GM21528 (cell line): ENCODE measurements at regions not wholly inside any gene's neighbourhood (a gene's known extent, or its start where the extent isn't known, plus 50 kb on each side); places are given as distances from the start of the nearest gene placed in this dataset.
"Not testable (repeated sequence)": the region's sequence is repeated elsewhere in the genome, so short reads cannot be mapped to it uniquely, and the experiment has no call there.

Source experiments
- ATAC-seq: cut with Tn5 transposase; IDR thresholded peaks from one replicate; pipeline ENCODE4 v1.9.1; 2021; ENCODE audit warnings: mild to moderate bottlenecking, moderate library complexity; ENCODE audit not compliant: unreplicated experiment, low FRiP score

GRCh38 chr1:106412321-106412720 is 644.2 kb upstream of the PRMT6 start:
- not testable (repeated sequence) for ATAC-seq

DNA sequence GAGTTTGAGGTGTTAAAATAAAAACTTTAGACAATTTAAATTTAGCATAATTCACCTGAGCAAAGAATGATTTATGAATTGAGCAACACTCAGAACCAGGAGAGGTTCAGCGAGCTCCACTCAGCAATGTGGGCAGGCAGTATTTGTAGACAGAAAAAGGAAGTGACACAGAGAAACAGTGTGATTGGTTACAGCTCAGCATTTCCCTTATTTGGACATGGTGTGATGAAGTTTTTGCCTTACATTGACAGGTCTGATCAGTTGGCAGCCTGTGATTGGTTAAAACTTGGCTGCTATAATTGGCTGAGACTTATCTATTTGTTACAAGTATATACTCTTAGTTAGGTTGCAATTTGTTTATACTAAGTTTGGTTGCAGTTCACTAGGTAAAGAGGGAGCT is 621.2 kb upstream of the PRMT6 start:
- ATAC-seq: no peak

GRCh38 chr1:106439475-106439874 is 617.0 kb upstream of the PRMT6 start:
- no peak for ATAC-seq

- no peak for ATAC-seq
These were observed 609.0 kb upstream of the PRMT6 start for GRCh38 chr1:106447466-106447865.

DNA sequence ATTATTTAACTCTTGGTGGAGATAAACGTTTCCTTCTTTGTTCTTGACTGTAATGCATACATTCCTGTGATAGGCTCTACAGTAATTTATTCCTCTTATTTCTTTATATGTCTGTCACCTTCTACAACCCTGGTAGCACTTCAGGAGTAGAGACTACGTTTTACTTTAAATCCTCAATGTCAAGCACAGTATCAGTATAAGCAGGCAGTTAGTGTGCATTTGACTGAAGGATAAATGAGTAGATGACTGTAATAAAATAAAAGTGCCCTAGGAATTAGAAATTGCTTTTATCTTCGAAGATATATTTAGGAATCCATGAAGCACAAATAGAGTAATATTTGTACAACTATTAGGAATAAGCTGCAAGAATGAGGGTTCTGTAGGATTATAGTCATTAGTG is 599.6 kb upstream of the PRMT6 start:
- ATAC-seq: no peak

- no peak for ATAC-seq
These were observed 599.1 kb upstream of the PRMT6 start for GRCh38 chr1:106457368-106457767.

DNA sequence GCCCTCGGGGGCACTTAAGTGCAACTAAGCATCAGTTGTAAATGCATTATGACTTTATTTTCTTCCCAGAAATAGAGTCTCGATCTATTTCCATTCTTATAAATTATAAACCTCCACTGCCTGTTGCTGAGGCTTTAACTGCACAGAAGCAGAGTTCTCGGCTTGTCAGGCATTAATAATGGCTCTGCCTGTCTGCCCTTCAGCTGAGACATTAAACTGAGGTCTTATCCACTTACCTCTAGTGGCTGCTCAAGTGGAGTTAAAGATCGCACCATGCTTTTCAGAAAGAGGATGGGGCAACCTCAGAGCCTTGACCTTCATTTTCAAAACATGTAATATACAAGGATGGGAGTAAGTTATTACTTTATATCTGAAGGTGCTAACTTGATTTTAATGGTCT is 597.6 kb upstream of the PRMT6 start:
- ATAC-seq: no peak

DNA sequence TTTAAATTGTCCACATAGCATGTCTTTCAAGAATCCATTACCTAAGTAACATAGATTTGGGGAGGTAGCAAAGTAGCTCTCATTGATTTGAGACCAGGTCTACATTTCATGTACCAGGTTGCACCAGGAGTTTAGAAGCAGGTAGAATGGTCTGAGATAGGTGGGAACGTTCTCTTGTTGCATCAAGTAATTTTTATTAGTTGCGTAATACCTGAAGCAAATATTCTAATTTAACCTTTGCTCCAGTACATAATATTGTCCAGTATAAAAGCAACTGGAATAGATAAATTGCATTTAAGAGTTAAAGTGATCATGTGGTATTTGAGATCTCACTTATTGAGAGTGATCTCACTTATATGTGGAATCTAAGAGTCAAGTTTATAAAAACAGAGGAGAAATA is 597.1 kb upstream of the PRMT6 start:
- no peak for ATAC-seq

DNA sequence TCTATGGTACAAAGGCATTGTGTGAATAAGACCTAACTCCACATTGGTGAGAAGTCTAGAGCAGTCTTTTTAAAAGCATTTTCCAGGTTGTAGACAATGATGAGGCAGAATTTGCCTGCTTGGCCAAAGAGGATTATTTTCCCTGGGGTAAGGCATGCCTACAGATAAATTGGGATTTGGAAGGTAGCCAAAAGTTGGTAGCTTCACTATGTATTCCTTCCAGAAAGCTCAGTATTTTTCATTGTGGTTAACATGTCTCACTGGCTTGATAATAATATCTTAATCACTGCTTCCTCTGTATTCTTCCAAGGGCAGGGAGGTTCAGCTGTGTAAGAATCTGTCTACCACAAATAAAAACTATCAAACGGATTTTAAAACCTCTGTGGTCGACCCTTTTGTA is 590.8 kb upstream of the PRMT6 start:
- no peak for ATAC-seq

GRCh38 chr1:106480629-106481028 is 575.8 kb upstream of the PRMT6 start:
- no peak for ATAC-seq

DNA sequence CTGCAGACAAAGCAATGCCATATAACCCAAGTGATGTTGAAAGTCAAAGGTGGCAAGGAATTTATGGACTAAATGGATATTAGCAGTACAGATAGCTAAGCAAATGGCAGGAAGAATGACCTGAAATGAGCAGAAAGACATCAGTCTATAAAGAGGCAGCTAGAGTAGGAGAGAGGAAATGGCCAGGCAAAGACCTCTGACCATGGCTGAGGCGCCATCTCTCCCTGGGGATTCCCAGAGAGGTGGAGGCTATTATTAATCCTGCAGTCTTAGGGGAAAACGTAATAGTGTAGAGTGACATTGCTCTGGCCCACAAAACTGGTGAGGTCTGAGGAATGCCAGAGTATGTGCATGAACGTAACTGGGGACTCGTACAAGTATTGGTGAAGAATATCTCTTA is 563.6 kb upstream of the PRMT6 start:
- no peak for ATAC-seq

DNA sequence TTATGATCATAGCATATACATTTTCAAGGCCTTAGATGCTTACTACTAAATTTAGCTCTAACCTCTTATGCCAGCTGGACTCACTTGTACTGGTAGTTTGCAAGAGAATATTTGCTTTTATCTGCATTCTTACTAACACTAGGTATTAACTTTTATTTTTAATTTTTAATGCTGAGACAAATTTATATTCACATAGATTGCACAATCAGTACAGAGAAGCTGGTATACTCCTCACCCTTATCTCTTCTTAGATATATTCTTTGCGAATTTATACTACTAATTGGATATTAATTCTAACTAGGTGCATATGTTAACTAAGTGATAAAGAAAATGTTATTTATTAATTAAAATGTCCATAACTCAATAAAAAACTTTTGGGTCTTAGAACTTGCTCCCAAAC is 561.8 kb upstream of the PRMT6 start:
- no peak for ATAC-seq

DNA sequence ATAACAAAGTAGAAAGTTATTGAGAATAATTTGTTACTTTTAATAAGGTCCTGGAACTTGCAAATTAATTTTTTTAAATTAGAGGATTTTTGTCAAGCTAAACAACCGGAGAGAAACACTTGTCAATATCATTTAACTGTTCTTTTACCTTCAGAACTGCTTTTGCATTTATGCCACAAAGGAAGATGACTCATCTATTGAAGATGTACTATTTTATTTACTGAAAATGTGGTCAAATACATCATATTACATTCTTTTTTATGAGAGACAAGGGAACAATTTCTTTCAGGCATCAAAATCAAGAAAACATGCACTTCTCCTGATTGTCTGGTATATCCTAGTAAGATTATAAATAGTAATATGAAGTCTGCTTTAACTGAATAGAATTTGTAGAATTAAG is 558.2 kb upstream of the PRMT6 start:
- ATAC-seq: no peak

DNA sequence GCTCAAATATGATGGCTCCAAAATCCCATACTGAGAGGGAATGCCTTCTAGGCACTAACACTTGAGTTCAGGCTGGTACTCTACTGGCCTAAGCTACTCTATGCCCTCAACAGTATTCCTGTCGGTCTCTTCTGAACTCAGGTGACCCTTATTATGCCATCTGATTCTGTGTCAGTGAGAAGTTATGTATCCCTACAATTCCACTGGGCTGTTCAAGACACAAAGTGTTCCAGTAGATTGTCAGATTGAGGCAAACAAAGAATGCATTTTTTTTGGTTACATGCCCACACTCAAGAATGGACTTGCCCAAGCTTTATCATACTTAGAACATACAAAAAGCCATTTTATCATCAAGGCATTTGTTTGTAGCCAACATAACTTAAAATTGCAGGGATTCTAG is 553.8 kb upstream of the PRMT6 start:
- no peak for ATAC-seq

DNA sequence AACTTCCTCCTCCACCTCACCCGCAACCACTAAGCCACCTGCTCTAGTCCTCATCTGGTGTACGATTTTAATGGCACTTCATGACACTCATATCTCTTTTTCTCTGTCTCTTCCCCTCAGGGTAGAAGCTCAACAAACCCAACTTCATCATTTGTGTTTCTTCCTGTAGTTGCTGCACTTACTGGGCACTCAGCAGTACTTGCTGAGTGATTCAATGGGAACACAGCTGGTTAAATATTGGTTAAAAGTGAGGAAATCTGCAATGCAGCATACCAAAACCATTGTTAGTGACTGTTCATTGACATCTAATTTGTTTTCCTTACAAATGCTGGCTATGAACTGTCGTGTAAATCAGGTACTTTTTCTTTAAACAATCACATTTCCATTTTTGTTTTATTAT is 541.1 kb upstream of the PRMT6 start:
- no peak for ATAC-seq

- no peak for ATAC-seq
These were observed 539.2 kb upstream of the PRMT6 start for GRCh38 chr1:106517224-106517623.

DNA sequence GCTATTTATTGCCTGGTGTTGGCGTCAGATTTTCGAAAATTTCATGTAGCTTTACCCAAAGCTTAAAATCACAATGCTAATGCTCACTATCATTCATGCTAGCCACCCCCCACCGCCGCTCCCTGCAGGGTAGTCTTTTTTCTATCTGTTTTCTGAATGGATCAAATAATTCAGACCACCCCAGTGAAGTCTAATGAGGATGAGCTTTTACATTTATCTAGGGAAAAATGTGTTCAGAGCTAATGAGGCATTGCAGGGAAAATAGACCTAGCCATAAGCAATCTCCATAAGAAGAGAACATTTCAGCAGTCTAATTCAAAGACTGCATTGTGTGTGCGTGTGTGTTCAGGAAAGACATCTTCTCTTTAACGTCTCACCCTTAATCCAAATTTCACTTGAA is 533.0 kb upstream of the PRMT6 start:
- ATAC-seq: no peak

DNA sequence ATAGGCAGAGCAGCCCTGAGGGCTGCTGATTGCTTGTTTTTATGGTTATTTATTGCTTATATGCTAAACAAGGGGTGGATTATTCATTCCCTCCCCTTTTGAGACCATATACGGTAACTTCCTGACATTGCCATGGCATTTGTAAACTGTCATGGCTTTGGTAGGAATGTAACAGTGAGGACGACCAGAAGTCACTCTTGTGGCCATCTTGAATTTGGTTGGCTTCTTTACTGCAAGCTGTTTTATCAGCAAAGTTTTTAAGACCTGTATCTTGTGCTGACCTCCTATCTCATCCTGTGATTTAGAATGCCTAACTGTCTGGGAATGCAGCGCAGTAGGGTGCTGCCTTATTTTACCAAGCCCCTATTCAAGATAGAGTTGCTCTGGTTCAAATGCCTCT is 531.8 kb upstream of the PRMT6 start:
- ATAC-seq: no peak

DNA sequence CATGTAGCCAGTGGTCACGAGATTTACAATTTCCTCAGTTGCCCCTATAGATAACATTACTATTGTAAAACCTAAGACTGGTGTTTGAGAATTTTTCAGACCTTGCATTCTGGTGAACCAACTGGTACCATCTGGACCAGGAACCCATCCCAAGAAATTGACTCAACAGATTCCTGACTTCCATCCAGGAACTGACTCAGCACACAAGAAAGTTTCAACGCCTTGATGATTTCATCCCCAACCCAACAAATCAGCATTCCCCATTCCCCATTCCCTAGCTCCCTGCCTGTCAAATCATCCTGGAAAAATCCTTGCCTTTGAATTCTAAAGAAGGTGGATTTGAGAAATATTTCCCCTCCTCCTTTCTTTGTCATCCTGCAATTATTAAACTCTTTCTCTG is 529.8 kb upstream of the PRMT6 start:
- ATAC-seq: no peak

DNA sequence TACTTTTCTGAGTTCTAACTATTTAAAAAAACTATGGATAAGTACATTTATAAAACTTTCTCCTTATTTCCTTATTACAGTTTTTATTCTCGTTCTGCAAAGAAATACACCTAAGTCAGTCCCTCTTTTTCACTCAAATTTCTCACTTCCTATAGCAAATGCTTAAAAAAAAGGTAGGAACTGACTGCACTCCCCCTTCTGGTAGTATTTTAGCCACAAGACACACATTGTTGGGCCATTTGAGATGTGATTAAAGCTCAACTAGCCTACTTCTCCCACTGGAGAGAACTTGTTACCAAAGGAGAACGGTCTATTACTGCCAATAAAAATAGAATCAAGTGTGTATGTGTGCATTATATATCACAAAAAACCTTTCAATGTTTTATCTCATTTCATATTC is 521.9 kb upstream of the PRMT6 start:
- ATAC-seq: no peak

- no peak for ATAC-seq
These were observed 519.7 kb upstream of the PRMT6 start for GRCh38 chr1:106536741-106537140.

DNA sequence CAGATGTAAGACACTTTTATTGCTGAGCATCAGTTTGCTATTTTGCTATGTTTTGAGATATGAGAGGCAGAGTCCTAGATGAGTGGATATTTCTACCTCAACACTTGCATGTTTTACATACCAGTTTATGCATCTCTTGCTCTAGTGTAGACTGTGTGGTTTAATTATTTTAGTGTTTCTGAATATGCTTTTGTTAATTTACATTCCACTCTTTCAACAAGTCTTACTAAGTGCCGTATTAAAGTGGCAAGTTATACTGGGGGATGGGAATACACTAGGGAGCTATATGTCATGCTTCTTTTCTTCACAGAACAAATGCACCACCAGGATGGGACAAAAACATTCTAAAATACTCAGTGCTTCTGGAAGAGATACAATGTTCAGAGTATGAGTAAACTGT is 507.7 kb upstream of the PRMT6 start:
- no peak for ATAC-seq

DNA sequence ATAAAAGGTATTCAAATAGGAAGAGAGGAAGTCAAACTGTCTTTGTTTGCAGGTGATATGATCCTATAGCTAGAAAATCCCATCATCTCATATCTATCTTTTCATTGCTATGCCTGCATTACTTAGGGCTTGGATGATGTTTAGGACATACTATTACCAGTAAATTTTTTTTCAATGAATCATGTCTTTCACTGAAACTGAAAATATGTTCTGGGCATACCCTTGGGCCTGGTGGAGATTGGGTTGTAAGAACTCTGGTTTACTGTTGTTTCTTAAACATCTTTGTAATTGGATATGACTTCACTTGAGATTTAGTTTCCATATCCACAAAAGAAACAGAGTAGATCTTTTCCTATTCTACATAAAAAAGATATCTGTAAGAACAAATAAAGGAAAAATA is 502.2 kb upstream of the PRMT6 start:
- no peak for ATAC-seq

GRCh38 chr1:106555571-106555970 is 500.9 kb upstream of the PRMT6 start:
- no peak for ATAC-seq
